A549 (cell line): ENCODE measurements at regions not wholly inside any gene's neighbourhood (a gene's known extent, or its start where the extent isn't known, plus 50 kb on each side); places are given as distances from the start of the nearest gene placed in this dataset.

Experiments used
- ATAC-seq, 2 experiments: fragments of 200-7000 bp in 1 of 2; fragments of >200 bp in 1 of 2; cut with Nextera tagmentation in 1 of 2; cut with Tn5 transposase in 1 of 2; 3 replicates each; pipeline versions ENCODE4 v1.8.0 to v1.9.1; 2018 to 2020; ENCODE audit warnings: mild to moderate bottlenecking in 1 of 2, moderate library complexity in 1 of 2
- CTCF ChIA-PET: fragments of 300-600 bp; sonication (Branson Sonifier 250); formaldehyde crosslinking; extraction: SDS; loops from one replicate; lab custom pipeline; 2021; ENCODE audit warnings: antibody characterized with exemption, inconsistent platforms; lab: Yijun Ruan, JAX
- POLR2A ChIA-PET: fragments of 350-600 bp; formaldehyde crosslinking; extraction: SDS; loops from one replicate; lab custom pipeline; 2021; ENCODE audit warnings: antibody characterized with exemption, inconsistent platforms; lab: Yijun Ruan, JAX
- DNase-seq, 2 experiments: peaks; one replicate each; pipeline versions ENCODE4 v3.0.0 to v3.0.0-alpha.2; 2011 to 2016; ENCODE audit warnings: low read depth in 1 of 2, low spot score in 1 of 2
- FAIRE-seq: peaks from 2 replicates; lab custom pipeline; 2011; peaks lifted over from hg19 to GRCh38; lab: Jason Lieb, UNC
- H3K27ac ChIP-seq, 2 experiments: fragments of >200 bp; sonication (Bioruptor Twin); formaldehyde crosslinking; 3 replicates each; pipeline ENCODE4 v1.5.1; 2016 to 2017
- H3K4me1 ChIP-seq: fragments of >200 bp; sonication (Bioruptor Twin); formaldehyde crosslinking; 3 replicates; pipeline ENCODE4 v1.6.1; 2016
- H3K4me2 ChIP-seq: fragments of >200 bp; sonication (Bioruptor Twin); formaldehyde crosslinking; 3 replicates; pipeline ENCODE4 v1.6.1; 2016
- H3K4me3 ChIP-seq: fragments of >200 bp; sonication (Bioruptor Twin); formaldehyde crosslinking; 3 replicates; pipeline ENCODE4 v1.5.1; 2016
- H3K9me3 ChIP-seq: fragments of >200 bp; sonication (Bioruptor Twin); formaldehyde crosslinking; 3 replicates; pipeline ENCODE4 v1.6.1; 2016
- BHLHE40 ChIP-seq: IDR thresholded peaks from 2 replicates; pipeline ENCODE4 v1.6.1; 2012; ENCODE audit warnings: low read depth, low read length, inconsistent platforms
- CEBPB ChIP-seq, 2 experiments: fragments of >200 bp in 1 of 2; sonication (Bioruptor Twin) in 1 of 2; formaldehyde crosslinking in 1 of 2; IDR thresholded peaks; 2 replicates each; pipeline ENCODE4 v1.6.1; 2012 to 2016
- CTCF ChIP-seq: fragments of >200 bp; sonication (Bioruptor Twin); formaldehyde crosslinking; IDR thresholded peaks from 3 replicates; pipeline ENCODE4 v1.5.1; 2016
- ESRRA ChIP-seq: fragments of 150-350 bp; IDR thresholded peaks from 2 replicates; pipeline ENCODE4 v1.6.1; 2014; ENCODE audit warnings: mild to moderate bottlenecking, low read length, borderline replicate concordance
- FOSB ChIP-seq: fragments of 250-450 bp; sonication (Bioruptor Pico); IDR thresholded peaks from 2 replicates; pipeline ENCODE4 v1.5.0; 2020; ENCODE audit warnings: mild to moderate bottlenecking, moderate library complexity
- FOSL2 ChIP-seq, 2 experiments: fragments of 450-650 bp in 1 of 2; fragments of >200 bp in 1 of 2; sonication (Bioruptor Twin) in 1 of 2; formaldehyde crosslinking; IDR thresholded peaks; 2 replicates each; pipeline versions ENCODE4 v1.5.0 to v1.6.1; 2016 to 2020; ENCODE audit warnings: mild to moderate bottlenecking in 1 of 2, moderate library complexity in 1 of 2
- GATA3 ChIP-seq: IDR thresholded peaks from 2 replicates; pipeline ENCODE4 v1.6.1; 2012; ENCODE audit warnings: borderline replicate concordance
- HMGXB4 ChIP-seq: fragments of 250-450 bp; sonication (Bioruptor Pico); IDR thresholded peaks from 2 replicates; pipeline ENCODE4 v1.5.0; 2021; ENCODE audit warnings: mild to moderate bottlenecking, moderate library complexity, borderline replicate concordance
- KDM1A ChIP-seq: fragments of 200-600 bp; sonication (generic); IDR thresholded peaks from 2 replicates; pipeline ENCODE4 v1.6.1; 2016; ENCODE audit warnings: low read depth, mild to moderate bottlenecking
- KDM5A ChIP-seq: fragments of 200-600 bp; sonication (generic); IDR thresholded peaks from 2 replicates; pipeline ENCODE4 v1.6.1; 2016; ENCODE audit warnings: antibody characterized with exemption, mild to moderate bottlenecking
- NFE2L2 ChIP-seq: fragments of 150-350 bp; conservative IDR thresholded peaks from 2 replicates; pipeline ENCODE4 v1.6.1; 2014; ENCODE audit warnings: low read length
- NPAS2 ChIP-seq: fragments of 250-450 bp; sonication (Bioruptor Pico); IDR thresholded peaks from 2 replicates; pipeline ENCODE4 v1.8.0; 2022; ENCODE audit warnings: mild to moderate bottlenecking, moderate library complexity, borderline replicate concordance
- NR3C1 ChIP-seq: fragments of >200 bp; sonication (Bioruptor Twin); formaldehyde crosslinking; IDR thresholded peaks from 3 replicates; pipeline ENCODE4 v1.6.1; 2017
- RAD21 ChIP-seq, 2 experiments: fragments of >200 bp in 1 of 2; sonication (Bioruptor Twin) in 1 of 2; formaldehyde crosslinking in 1 of 2; IDR thresholded peaks in 1 of 2; conservative IDR thresholded peaks in 1 of 2; 2 replicates in 1 of 2; 3 replicates in 1 of 2; pipeline ENCODE4 v1.6.1; 2012 to 2018; ENCODE audit warnings: inconsistent platforms in 1 of 2
- RARB ChIP-seq: fragments of 250-450 bp; sonication (Bioruptor Pico); IDR thresholded peaks from 2 replicates; pipeline ENCODE4 v1.8.0; 2021; ENCODE audit warnings: mild to moderate bottlenecking, moderate library complexity
- REST ChIP-seq: fragments of 200-600 bp; sonication (generic); IDR thresholded peaks from 2 replicates; pipeline ENCODE4 v1.6.1; 2016; ENCODE audit warnings: antibody characterized with exemption, mild to moderate bottlenecking, moderate library complexity
- RFX5 ChIP-seq: fragments of 450-650 bp; IDR thresholded peaks from 2 replicates; pipeline ENCODE4 v1.7.1; 2014; ENCODE audit warnings: antibody characterized with exemption, mild to moderate bottlenecking, moderate library complexity
- RNF2 ChIP-seq: fragments of 200-600 bp; sonication (generic); IDR thresholded peaks from 2 replicates; pipeline ENCODE4 v1.6.1; 2016; ENCODE audit warnings: low read depth, mild to moderate bottlenecking, antibody characterized with exemption, moderate library complexity, borderline replicate concordance
- TP53 ChIP-seq: fragments of 250-450 bp; sonication (Bioruptor Pico); IDR thresholded peaks from 2 replicates; pipeline ENCODE4 v1.5.0; 2021; ENCODE audit warnings: mild to moderate bottlenecking, moderate library complexity
- WGBS: methylation state at CpG from one replicate; pipeline ENCODE4 v1.1.6; 2017; ENCODE audit errors: missing lambda C conversion rate; 5-methylcytosine and 5-hydroxymethylcytosine counted together

- Histone ChIP-seq H3K4me2 (no peak overlapping the region), H3K9me3 (no peaks in the 10 kb centered on the region), H3K27ac (no peak overlapping the region), H3K4me1 (no peaks in the 10 kb centered on the region), H3K4me3 (no peak overlapping the region)
- DNase-seq = no peak
- no peak for FAIRE-seq
- POLR2A ChIA-PET = no interaction called here
- TF ChIP-seq RARB (CRISPR knock-in tag) (no peak), CTCF (no peak), REST (no peak), CEBPB (IDR thresholded peaks at IDR 0.05) (no peak), RNF2 (no peak), NFE2L2 (no peak), FOSB (CRISPR knock-in tag) (no peak), ESRRA (no peak), RAD21 (conservative IDR thresholded peaks at IDR 0.05 in 1 of 2, IDR thresholded peaks at IDR 0.05 in 1 of 2) (no peak), HMGXB4 (CRISPR knock-in tag) (no peak), BHLHE40 (no peak), KDM5A (no peak), GATA3 (no peak), NR3C1 (no peak), KDM1A (no peak)
- CTCF ChIA-PET = no interaction called here
- no peak for ATAC-seq
- 49% methylated on average over 1 of the region's 1 CpG for WGBS
Observed at GRCh38 chr3:83948771-83949170, 1010.0 kb upstream of the CADM2 start.

- H3K4me3 ChIP-seq = no peak overlapping the region
- ATAC-seq (no peak), DNase-seq (no peak), FAIRE-seq (no peak)
- 5% methylated on average over 3 of the region's 3 CpGs for WGBS
- H3K4me1 ChIP-seq = no peaks in the 10 kb centered on the region
- no peak overlapping the region for H3K27ac ChIP-seq
- H3K4me2 ChIP-seq = no peak overlapping the region; the same call in 2 of the 3 replicates
- CTCF ChIA-PET = no interaction called here
- TF ChIP-seq NPAS2 (CRISPR knock-in tag) (no peak), RFX5 (no peak), NR3C1 (no peak), TP53 (CRISPR knock-in tag) (no peak), FOSL2 (IDR thresholded peaks at IDR 0.05) (no peak), FOSL2 (CRISPR knock-in tag; IDR thresholded peaks at IDR 0.05) (no peak)
- H3K9me3 ChIP-seq = no peaks in the 10 kb centered on the region
- POLR2A ChIA-PET = no interaction called here
Observed at GRCh38 chr3:83953417-83954089, 1005.2 kb upstream of the CADM2 start.
